HG03460 (cell line): ENCODE measurements at regions not wholly inside any gene's neighbourhood (a gene's known extent, or its start where the extent isn't known, plus 50 kb on each side); places are given as distances from the start of the nearest gene placed in this dataset.
"Not testable (repeated sequence)": the region's sequence is repeated elsewhere in the genome, so short reads cannot be mapped to it uniquely, and the experiment has no call there.

Experiments
- ATAC-seq: cut with Tn5 transposase; IDR thresholded peaks from one replicate; pipeline ENCODE4 v1.9.1; 2021; ENCODE audit not compliant: unreplicated experiment

DNA sequence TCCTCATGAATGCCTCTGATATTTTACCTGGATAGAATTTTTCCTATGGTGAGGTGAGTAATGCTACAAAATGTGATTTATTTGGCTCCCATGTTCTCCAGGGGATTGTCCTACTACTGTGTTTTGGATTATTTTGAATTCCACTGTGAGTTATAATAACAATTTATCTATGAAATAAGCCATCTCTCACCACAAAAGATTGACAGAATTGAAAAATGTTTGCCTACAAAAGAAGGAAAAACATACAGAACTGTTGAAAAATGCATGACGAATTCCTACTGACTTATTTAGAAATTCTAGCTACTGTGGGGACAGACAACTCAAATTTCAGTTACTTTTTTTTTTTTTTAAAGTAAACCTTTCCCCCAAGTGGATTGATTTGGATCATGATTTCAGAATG lies 463.7 kb upstream of the GRIN3A start:
- ATAC-seq, result no peak

- no peak for ATAC-seq
These were observed 447.5 kb upstream of the GRIN3A start for GRCh38 chr9:102185962-102186361.

DNA sequence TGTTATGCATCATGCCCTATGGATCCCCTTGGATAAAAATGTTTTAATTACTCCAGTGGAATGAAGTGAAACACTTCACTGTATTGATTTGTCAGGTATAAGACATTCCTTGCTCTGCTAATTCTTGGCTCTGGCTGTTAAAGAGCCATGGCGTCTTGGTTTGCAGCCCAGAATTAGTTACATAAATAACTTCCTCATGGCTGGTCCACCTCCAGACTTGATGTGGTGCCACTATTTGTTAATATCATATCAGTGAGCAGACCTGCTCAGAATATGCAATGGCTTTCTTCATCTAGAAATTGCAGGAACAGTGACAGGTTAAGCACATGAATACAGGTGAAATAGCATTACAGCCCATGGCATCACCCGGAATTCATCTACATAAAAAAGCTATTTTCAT lies 446.9 kb upstream of the GRIN3A start:
- no peak for ATAC-seq

DNA sequence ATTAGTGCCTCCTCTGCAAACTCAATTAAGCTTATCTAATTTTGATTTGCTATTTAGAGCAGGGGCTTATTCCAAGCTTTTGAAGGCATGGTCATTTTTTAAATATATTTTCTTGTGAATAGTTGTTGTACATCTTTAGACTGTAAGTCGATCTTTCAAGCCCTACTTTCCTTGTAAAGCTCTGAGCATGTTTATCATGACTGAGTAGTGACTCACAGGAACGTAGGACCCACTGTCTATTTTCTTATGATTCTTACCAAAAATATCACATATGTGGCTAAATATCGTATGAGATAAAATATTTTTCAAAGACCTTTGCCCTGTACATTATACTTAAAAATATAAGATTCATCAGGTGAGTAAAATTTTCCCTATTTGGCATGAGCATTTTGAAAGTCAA lies 440.4 kb upstream of the GRIN3A start:
- ATAC-seq, result no peak

- not testable (repeated sequence) for ATAC-seq
These were observed 435.8 kb upstream of the GRIN3A start for GRCh38 chr9:102174202-102174601.

- no peak for ATAC-seq
These were observed 425.8 kb upstream of the GRIN3A start for GRCh38 chr9:102164247-102164646.

DNA sequence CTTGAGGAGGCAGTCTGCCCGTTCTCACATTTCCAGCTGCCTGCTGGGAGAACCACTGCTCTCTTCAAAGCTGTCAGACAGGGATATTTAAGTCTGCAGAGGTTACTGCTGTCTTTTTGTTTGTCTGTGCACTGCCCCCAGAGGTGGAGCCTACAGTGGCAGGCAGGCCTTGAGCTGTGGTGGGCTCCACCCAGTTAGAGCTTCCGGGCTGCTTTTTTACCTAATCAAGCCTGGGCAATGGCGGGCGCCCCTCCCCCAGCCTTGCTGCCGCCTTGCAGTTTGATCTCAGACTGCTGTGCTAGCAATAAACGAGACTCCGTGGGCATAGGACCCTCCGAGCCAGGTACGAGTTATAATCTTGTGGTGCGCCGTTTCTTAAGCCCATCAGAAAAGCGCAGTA lies 414.6 kb upstream of the GRIN3A start:
- not testable (repeated sequence) for ATAC-seq

- no peak for ATAC-seq
These were observed 397.3 kb upstream of the GRIN3A start for GRCh38 chr9:102135768-102136167.

DNA sequence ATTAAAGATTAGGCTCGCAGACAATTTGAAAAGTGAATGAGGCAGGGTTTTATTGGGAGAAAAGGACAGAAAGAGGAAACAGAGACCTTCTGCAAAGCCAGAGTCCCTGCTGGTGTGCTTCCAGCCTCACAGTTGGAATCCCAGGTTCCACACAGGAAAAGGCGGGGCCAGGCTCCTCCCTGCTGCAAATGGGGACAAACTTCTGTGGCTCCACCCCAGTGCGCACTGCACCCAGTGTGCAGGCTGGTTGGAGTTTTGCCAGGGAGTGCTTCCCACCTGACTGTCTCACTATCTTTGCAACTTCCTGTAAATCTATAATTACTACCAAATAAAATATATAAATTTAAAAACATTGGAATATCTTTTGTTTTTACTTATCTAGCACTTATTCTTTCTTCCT lies 386.0 kb upstream of the GRIN3A start:
- ATAC-seq, result no peak

- ATAC-seq, result no peak
These were observed 376.1 kb upstream of the GRIN3A start for GRCh38 chr9:102114557-102114956.

- ATAC-seq, result no peak
These were observed 374.7 kb upstream of the GRIN3A start for GRCh38 chr9:102113191-102113590.

GRCh38 chr9:102106439-102106838 lies 368.0 kb upstream of the GRIN3A start:
- ATAC-seq, result no peak

DNA sequence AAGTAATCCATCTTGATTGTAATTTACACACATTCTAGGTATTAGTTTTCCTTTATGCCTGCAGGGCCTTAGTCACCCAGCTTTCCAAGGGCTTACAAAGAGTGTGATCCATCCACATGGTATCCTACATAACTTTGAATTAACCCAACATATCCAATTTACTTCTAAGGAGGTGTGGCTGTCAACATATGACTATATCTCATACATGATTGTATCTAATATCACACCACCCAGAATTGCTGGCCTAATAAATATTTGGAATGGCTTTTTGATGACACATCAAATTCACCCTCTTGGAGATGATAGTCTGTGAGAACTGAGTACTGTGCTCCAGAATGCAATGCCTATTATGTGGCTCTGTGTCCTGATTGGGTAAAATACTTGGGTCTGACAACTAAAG lies 363.3 kb upstream of the GRIN3A start:
- no peak for ATAC-seq

DNA sequence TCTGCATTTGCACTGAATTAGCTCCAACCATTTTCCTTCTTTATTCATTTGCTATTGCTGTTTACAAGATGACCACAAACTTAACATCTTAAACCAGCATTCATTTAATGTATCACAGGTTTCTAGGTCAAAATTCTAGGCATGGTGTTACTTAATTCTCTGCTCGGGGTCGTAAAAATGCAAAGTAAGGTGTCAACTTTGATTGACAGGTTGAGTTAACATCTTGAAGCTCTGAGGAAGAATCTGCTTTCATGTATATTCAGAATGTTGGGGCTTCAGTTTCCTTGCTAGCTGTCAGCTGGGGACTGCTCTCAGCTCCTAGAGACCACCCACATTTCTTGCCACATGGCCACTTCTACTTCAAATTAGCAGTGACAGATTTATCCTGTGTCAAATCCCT lies 348.7 kb upstream of the GRIN3A start:
- ATAC-seq, result no peak

GRCh38 chr9:102085548-102085947 lies 347.1 kb upstream of the GRIN3A start:
- ATAC-seq, result no peak

DNA sequence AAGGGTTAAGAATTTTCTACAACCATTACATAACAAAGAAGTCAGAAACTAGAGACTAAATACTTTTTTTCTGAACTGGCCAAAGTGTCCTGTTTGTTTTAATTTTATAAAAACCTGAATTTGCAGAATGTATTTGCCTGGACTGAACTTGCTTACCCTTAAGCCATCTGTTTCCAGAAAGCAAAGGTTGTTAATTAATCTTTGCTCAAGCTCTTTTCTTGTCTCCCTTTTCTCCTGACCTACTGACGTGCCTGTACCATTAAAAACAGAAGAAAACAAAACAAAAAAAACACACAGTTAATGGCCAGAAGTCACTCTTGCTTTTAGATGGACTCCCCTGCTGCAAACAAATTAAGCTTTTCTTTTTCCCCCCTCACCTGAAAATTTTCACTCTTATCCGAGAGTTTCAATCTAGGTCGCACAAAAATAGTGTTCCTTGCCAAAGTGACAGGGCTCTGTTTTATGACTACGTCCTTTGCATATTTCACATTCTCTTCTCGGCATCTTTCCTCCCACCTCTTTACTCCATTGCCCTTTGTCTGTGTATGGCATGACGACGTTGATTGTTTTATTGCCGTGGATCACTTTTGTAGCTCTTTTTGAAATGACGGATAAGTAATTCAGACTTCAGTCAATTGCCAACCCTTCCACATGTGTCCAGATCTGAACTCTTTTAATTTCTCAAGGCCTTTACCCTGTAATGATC lies 333.8 kb upstream of the GRIN3A start:
- no peak for ATAC-seq

GRCh38 chr9:102069969-102070368 lies 331.5 kb upstream of the GRIN3A start:
- no peak for ATAC-seq

GRCh38 chr9:102054811-102055210 lies 316.4 kb upstream of the GRIN3A start:
- ATAC-seq, result no peak

GRCh38 chr9:102049586-102050246 lies 311.3 kb upstream of the GRIN3A start:
- no peak for ATAC-seq

DNA sequence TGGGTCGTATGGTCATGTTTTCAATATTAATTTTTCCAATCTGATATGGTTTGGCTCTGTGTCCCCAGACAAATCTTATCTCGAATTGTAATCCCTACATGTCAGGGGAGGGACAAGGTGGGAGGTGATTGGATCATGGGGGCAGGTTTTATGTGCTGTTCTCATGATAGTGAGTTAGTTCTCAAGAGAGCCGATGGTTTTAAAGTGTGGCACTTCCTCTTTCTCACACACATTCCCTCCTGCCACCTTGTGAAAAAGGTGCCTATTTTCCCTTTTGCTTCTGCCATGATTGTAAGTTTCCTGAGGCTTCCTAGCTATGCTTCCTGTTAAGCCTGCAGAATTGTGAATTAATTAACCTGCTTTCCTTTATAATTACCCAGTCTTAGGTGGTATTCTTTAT lies 309.1 kb upstream of the GRIN3A start:
- ATAC-seq, result no peak

GRCh38 chr9:102044133-102044532 lies 305.7 kb upstream of the GRIN3A start:
- no peak for ATAC-seq

DNA sequence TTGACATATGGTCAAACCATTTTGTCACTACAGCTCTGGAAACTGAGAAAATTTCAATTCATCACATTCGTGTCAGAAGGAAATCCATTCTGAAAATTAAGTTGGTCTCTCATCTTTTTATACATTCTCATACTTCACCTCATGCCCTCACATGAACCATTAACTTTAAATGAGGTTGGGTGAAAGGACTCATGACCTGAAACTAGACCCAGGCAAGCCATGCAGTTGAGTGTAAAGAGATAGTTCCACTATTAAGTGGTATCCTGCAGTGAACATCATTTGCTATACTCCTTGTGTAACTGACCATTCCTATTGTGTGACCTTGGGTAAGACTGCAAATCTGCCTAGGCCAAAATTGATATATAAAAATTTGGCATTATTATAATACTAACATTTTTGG lies 299.6 kb upstream of the GRIN3A start:
- no peak for ATAC-seq

- ATAC-seq, result peak; percentile 77
These were observed 297.5 kb upstream of the GRIN3A start for GRCh38 chr9:102035929-102036328.
